ENCODE measurements at regions not wholly inside any gene's neighbourhood (a gene's known extent, or its start where the extent isn't known, plus 50 kb on each side); places are given as distances from the start of the nearest gene placed in this dataset.

- H3K4me3 ChIP-seq (replicated peaks in 1 of 4; ENCODE audit: control extremely low read depth in 1 of 4, insufficient read depth in 1 of 4, low read depth in 3 of 4, low read length in 4 of 4), result no peak overlapping the region
- DNase-seq (ENCODE audit: low read depth in 2 of 2), result peak; percentile 29 to 66
- H3K79me2 ChIP-seq (ENCODE audit: control insufficient read depth, insufficient read depth, low read length), result no peaks in the 10 kb centered on the region
- H3K9me3 ChIP-seq (ENCODE audit: control insufficient read depth, insufficient read depth, low read depth, low read length), result no peaks in the 10 kb centered on the region
- H3K36me3 ChIP-seq (ENCODE audit: control insufficient read depth, insufficient read depth, low read length), result no peaks in the 10 kb centered on the region
- H4K20me1 ChIP-seq (ENCODE audit: control insufficient read depth, extremely low read depth, insufficient read depth, low read length), result no peaks in the 10 kb centered on the region
- no peak overlapping the region for H3K9ac ChIP-seq (ENCODE audit: insufficient read depth, low read length)
- TF ChIP-seq CTCF (conservative IDR thresholded peaks at IDR 0.05 in 1 of 2, IDR thresholded peaks at IDR 0.05 in 1 of 2; ENCODE audit: low read depth in 1 of 2, low read length in 2 of 2), result peak; percentile 66 to 82
- no peak for TF ChIP-seq EZH2 (IDR thresholded peaks at IDR 0.05; ENCODE audit: low read length, missing control alignments)
- no peak overlapping the region for H3K27ac ChIP-seq (ENCODE audit: insufficient read depth, low read length)
- no peak overlapping the region for H3K4me2 ChIP-seq (ENCODE audit: extremely low read depth, insufficient read depth, low read length)
- H3K27me3 ChIP-seq (ENCODE audit: control insufficient read depth, insufficient read depth, low read length), result peaks cover 5% of the 10 kb centered on the region
- no peak overlapping the region for H2AFZ ChIP-seq (ENCODE audit: low read length)
- no peaks in the 10 kb centered on the region for H3K4me1 ChIP-seq (ENCODE audit: control insufficient read depth, extremely low read depth, insufficient read depth, low read length)
These were observed 115.5 kb upstream of the CREB5 start for GRCh38 chr7:28296571-28297483.

- Histone ChIP-seq H3K4me3 (replicated peaks in 1 of 4; ENCODE audit: control extremely low read depth in 1 of 4, insufficient read depth in 1 of 4, low read depth in 3 of 4, low read length in 4 of 4) (no peak overlapping the region), H3K4me1 (ENCODE audit: control insufficient read depth, extremely low read depth, insufficient read depth, low read length) (no peaks in the 10 kb centered on the region), H3K36me3 (ENCODE audit: control insufficient read depth, insufficient read depth, low read length) (no peaks in the 10 kb centered on the region), H3K27ac (ENCODE audit: insufficient read depth, low read length) (no peak overlapping the region), H2AFZ (ENCODE audit: low read length) (no peak overlapping the region), H4K20me1 (ENCODE audit: control insufficient read depth, extremely low read depth, insufficient read depth, low read length) (no peaks in the 10 kb centered on the region), H3K9me3 (ENCODE audit: control insufficient read depth, insufficient read depth, low read depth, low read length) (no peaks in the 10 kb centered on the region), H3K79me2 (ENCODE audit: control insufficient read depth, insufficient read depth, low read length) (no peaks in the 10 kb centered on the region), H3K9ac (ENCODE audit: insufficient read depth, low read length) (no peak overlapping the region), H3K27me3 (ENCODE audit: control insufficient read depth, insufficient read depth, low read length) (no peaks in the 10 kb centered on the region), H3K4me2 (ENCODE audit: extremely low read depth, insufficient read depth, low read length) (no peak overlapping the region)
- TF ChIP-seq EZH2 (IDR thresholded peaks at IDR 0.05; ENCODE audit: low read length, missing control alignments) (no peak), CTCF (conservative IDR thresholded peaks at IDR 0.05 in 1 of 2, IDR thresholded peaks at IDR 0.05 in 1 of 2; ENCODE audit: low read depth in 1 of 2, low read length in 2 of 2) (no peak)
- DNase-seq (ENCODE audit: low read depth in 2 of 2), result no peak
These were observed 114.4 kb upstream of the CREB5 start for GRCh38 chr7:28297801-28298459.

- Histone ChIP-seq H3K4me2 (ENCODE audit: extremely low read depth, insufficient read depth, low read length) (no peak overlapping the region), H2AFZ (ENCODE audit: low read length) (peak overlapping the region; percentile 8), H4K20me1 (ENCODE audit: control insufficient read depth, extremely low read depth, insufficient read depth, low read length) (no peaks in the 10 kb centered on the region), H3K9ac (ENCODE audit: insufficient read depth, low read length) (no peak overlapping the region), H3K36me3 (ENCODE audit: control insufficient read depth, insufficient read depth, low read length) (no peaks in the 10 kb centered on the region), H3K4me1 (ENCODE audit: control insufficient read depth, extremely low read depth, insufficient read depth, low read length) (no peaks in the 10 kb centered on the region), H3K79me2 (ENCODE audit: control insufficient read depth, insufficient read depth, low read length) (no peaks in the 10 kb centered on the region), H3K27ac (ENCODE audit: insufficient read depth, low read length) (no peak overlapping the region), H3K4me3 (replicated peaks in 1 of 4; ENCODE audit: control extremely low read depth in 1 of 4, insufficient read depth in 1 of 4, low read depth in 3 of 4, low read length in 4 of 4) (no peak overlapping the region), H3K9me3 (ENCODE audit: control insufficient read depth, insufficient read depth, low read depth, low read length) (no peaks in the 10 kb centered on the region), H3K27me3 (ENCODE audit: control insufficient read depth, insufficient read depth, low read length) (no peaks in the 10 kb centered on the region)
- peak; percentile 50 to 85 for DNase-seq (ENCODE audit: low read depth in 2 of 2)
- TF ChIP-seq EZH2 (IDR thresholded peaks at IDR 0.05; ENCODE audit: low read length, missing control alignments) (no peak), CTCF (conservative IDR thresholded peaks at IDR 0.05 in 1 of 2, IDR thresholded peaks at IDR 0.05 in 1 of 2; ENCODE audit: low read depth in 1 of 2, low read length in 2 of 2) (peak; percentile 66 to 70)
These were observed 113.3 kb upstream of the CREB5 start for GRCh38 chr7:28298870-28299518.
